ENCODE measurements at regions not wholly inside any gene's neighbourhood (a gene's known extent, or its start where the extent isn't known, plus 50 kb on each side); places are given as distances from the start of the nearest gene placed in this dataset. TPM values are rescaled to one million over a fixed set of nuclear protein-coding genes. Genes with fewer than 3 reads are reported as not detected.

GRCh38 chr4:157421365-157421764, 200.8 kb downstream of the GRIA2 start:
- TF ChIP-seq CTCF (IDR thresholded peaks at IDR 0.05; ENCODE audit: insufficient read depth, low read depth, low read length) = no peak
- H3K4me3 ChIP-seq (ENCODE audit: low read depth, low read length) = no peak overlapping the region
- no peak for DNase-seq (ENCODE audit: low read depth)

Small RNA genes lying in the stretch of these regions (small RNA-seq; reads per million reads assigned to genes)
- gene RF00019 = not detected
